HepG2 (cell line): ENCODE measurements at regions not wholly inside any gene's neighbourhood (a gene's known extent, or its start where the extent isn't known, plus 50 kb on each side); places are given as distances from the start of the nearest gene placed in this dataset.

ENCODE experiments used
- CREM ChIP-seq, 2 experiments: sonication (generic) in 1 of 2; formaldehyde crosslinking in 1 of 2; IDR thresholded peaks; 2 replicates each; pipeline versions ENCODE4 v1.4.0 to v1.6.1; 2016 to 2020; ENCODE audit warnings: antibody characterized with exemption in 1 of 2, mild to moderate bottlenecking in 1 of 2, missing genetic modification reagents in 1 of 2
- TF ChIP-seq, protein P1 (sequence below): fragments of 450-650 bp; IDR thresholded peaks from 2 replicates; pipeline ENCODE4 v1.6.1; 2017; ENCODE audit warnings: mild to moderate bottlenecking

DNA sequence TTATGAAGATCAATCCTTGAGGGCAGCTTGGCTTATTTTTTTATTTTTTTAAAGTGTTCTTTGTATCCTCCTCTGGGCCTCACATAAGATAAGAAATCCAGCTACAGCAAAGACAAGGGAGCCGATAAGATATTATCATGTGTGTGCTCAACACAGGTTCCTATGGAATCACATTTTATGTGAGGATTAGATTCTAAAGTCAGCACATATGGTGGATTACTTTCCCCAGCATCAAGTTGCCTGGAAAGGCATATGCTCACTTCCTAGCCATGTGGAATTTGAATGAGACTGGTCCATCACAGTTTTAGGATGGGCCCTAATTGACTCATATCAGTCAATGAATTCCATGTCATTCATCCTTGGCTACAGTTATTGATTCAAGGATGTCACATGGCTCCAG is 456.9 kb upstream of the LRRC7 start:
- no peak for TF ChIP-seq CREM (IDR thresholded peaks at IDR 0.05)
- no peak for TF ChIP-seq CREM (CRISPR knock-in tag; IDR thresholded peaks at IDR 0.05)
- TF ChIP-seq, protein P1, sequence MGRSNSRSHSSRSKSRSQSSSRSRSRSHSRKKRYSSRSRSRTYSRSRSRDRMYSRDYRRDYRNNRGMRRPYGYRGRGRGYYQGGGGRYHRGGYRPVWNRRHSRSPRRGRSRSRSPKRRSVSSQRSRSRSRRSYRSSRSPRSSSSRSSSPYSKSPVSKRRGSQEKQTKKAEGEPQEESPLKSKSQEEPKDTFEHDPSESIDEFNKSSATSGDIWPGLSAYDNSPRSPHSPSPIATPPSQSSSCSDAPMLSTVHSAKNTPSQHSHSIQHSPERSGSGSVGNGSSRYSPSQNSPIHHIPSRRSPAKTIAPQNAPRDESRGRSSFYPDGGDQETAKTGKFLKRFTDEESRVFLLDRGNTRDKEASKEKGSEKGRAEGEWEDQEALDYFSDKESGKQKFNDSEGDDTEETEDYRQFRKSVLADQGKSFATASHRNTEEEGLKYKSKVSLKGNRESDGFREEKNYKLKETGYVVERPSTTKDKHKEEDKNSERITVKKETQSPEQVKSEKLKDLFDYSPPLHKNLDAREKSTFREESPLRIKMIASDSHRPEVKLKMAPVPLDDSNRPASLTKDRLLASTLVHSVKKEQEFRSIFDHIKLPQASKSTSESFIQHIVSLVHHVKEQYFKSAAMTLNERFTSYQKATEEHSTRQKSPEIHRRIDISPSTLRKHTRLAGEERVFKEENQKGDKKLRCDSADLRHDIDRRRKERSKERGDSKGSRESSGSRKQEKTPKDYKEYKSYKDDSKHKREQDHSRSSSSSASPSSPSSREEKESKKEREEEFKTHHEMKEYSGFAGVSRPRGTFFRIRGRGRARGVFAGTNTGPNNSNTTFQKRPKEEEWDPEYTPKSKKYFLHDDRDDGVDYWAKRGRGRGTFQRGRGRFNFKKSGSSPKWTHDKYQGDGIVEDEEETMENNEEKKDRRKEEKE = no peak
